HCT116 (cell line): ENCODE measurements at regions not wholly inside any gene's neighbourhood (a gene's known extent, or its start where the extent isn't known, plus 50 kb on each side); places are given as distances from the start of the nearest gene placed in this dataset.

Experiments used
- ATAC-seq: fragments of 200-7000 bp; cut with Tn5 transposase; 2 replicates; pipeline ENCODE4 v1.9.1; 2020; ENCODE audit warnings: mild to moderate bottlenecking, moderate library complexity
- BruUV-seq: library from RNA; stranded (reverse); fragments of 400-500 nt; replicated peaks from 2 replicates; lab custom pipeline; 2021; lab: Mats Ljungman, UMichigan
- CTCF ChIA-PET: fragments of 300-600 bp; sonication (Branson Sonifier 250); formaldehyde crosslinking; loops from one replicate; lab custom pipeline; 2021; ENCODE audit warnings: antibody characterized with exemption; lab: Charles Lee
- POLR2A ChIA-PET: fragments of 300-600, 350-600 bp; sonication (Branson Sonifier 250); formaldehyde crosslinking; loops from one replicate; lab custom pipeline; 2021; ENCODE audit warnings: antibody characterized with exemption; lab: Charles Lee
- RAD21 ChIA-PET, 2 experiments: fragments of 300-600 bp; sonication (Branson Sonifier 250); formaldehyde crosslinking; loops; one replicate each; lab custom pipeline; 2023; ENCODE audit warnings: low total read pairs in 2 of 2; ENCODE audit not compliant: uncharacterized antibody in 2 of 2, unreplicated experiment in 2 of 2, low non-redundant PET in 1 of 2; lab: Charles Lee
- DNase-seq: peaks from one replicate; pipeline ENCODE4 v3.0.0-alpha.2; 2010; ENCODE audit warnings: low read depth, low spot score
- H2AFZ ChIP-seq: fragments of 200-600 bp; shearing (Covaris generic), sonication (generic); 2 replicates; pipeline ENCODE4 v1.6.1; 2017; ENCODE audit warnings: low read depth, mixed run types, mixed read lengths, antibody characterized with exemption, low read length; ENCODE audit not compliant: poor library complexity, severe bottlenecking
- H3K27ac ChIP-seq: 2 replicates; pipeline ENCODE4 v1.5.1; 2012; ENCODE audit warnings: low read depth, low read length
- H3K27me3 ChIP-seq: fragments of 200-600 bp; sonication (generic); 2 replicates; pipeline ENCODE4 v1.6.1; 2016; ENCODE audit warnings: mixed run types, low read length, mixed read lengths; ENCODE audit not compliant: insufficient read depth
- H3K36me3 ChIP-seq, 2 experiments: fragments of 200-500 bp in 1 of 2; fragments of 200-600 bp in 1 of 2; sonication (Bioruptor generic) in 1 of 2; sonication (generic) in 1 of 2; 2 replicates each; pipeline versions ENCODE4 v1.5.1 to v1.6.1; 2014 to 2016; ENCODE audit warnings: low read length in 2 of 2, inconsistent platforms in 1 of 2, mixed read lengths in 1 of 2, mixed run types in 1 of 2; ENCODE audit not compliant: insufficient read depth in 2 of 2, control insufficient read depth in 1 of 2
- H3K4me1 ChIP-seq, 2 experiments: fragments of 200-600 bp in 1 of 2; sonication (generic) in 1 of 2; 2 replicates each; pipeline versions ENCODE4 v1.5.1 to v1.6.1; 2012 to 2017; ENCODE audit warnings: low read length in 2 of 2, inconsistent platforms in 1 of 2, mild to moderate bottlenecking in 1 of 2, mixed read lengths in 1 of 2, mixed run types in 1 of 2, moderate library complexity in 1 of 2; ENCODE audit not compliant: insufficient read depth in 2 of 2, control insufficient read depth in 1 of 2
- H3K4me2 ChIP-seq: fragments of 200-600 bp; sonication (generic); 2 replicates; pipeline ENCODE4 v1.6.1; 2017; ENCODE audit warnings: mixed run types, low read length, mixed read lengths
- H3K4me3 ChIP-seq, 2 experiments: fragments of 200-600 bp in 1 of 2; sonication (generic) in 1 of 2; replicated peaks in 1 of 2; 2 replicates each; pipeline ENCODE4 v1.5.1; 2011 to 2016; ENCODE audit warnings: low read length in 2 of 2, control low read depth in 1 of 2, low read depth in 1 of 2, mild to moderate bottlenecking in 1 of 2, mixed read lengths in 1 of 2, mixed run types in 1 of 2
- H3K79me2 ChIP-seq: fragments of 200-600 bp; sonication (generic); 2 replicates; pipeline ENCODE4 v1.6.1; 2017; ENCODE audit warnings: mild to moderate bottlenecking, mixed run types, low read length, moderate library complexity, mixed read lengths; ENCODE audit not compliant: insufficient read depth
- H3K9ac ChIP-seq: fragments of 200-600 bp; sonication (generic); 2 replicates; pipeline ENCODE4 v1.6.1; 2016; ENCODE audit warnings: low read length, mixed read lengths
- H3K9me2 ChIP-seq: fragments of 200-600 bp; sonication (generic), shearing (Covaris generic); 2 replicates; pipeline ENCODE4 v1.6.1; 2017; ENCODE audit warnings: mixed run types, mild to moderate bottlenecking, moderate library complexity; ENCODE audit not compliant: insufficient read depth
- H3K9me3 ChIP-seq, 2 experiments: fragments of 200-500 bp in 1 of 2; fragments of 200-600 bp in 1 of 2; sonication (Bioruptor generic) in 1 of 2; sonication (generic) in 1 of 2; 2 replicates each; pipeline ENCODE4 v1.6.1; 2014 to 2017; ENCODE audit warnings: low read length in 2 of 2, mixed read lengths in 2 of 2, inconsistent platforms in 1 of 2, low read depth in 1 of 2, mild to moderate bottlenecking in 1 of 2, mixed run types in 1 of 2, moderate library complexity in 1 of 2; ENCODE audit not compliant: control insufficient read depth in 1 of 2, insufficient read depth in 1 of 2
- H4K20me1 ChIP-seq: fragments of 200-600 bp; sonication (generic), shearing (Covaris generic); 2 replicates; pipeline ENCODE4 v1.6.1; 2017; ENCODE audit warnings: mixed run types, mild to moderate bottlenecking, moderate library complexity; ENCODE audit not compliant: insufficient read depth
- ATF3 ChIP-seq: IDR thresholded peaks from 2 replicates; pipeline ENCODE4 v1.6.1; 2012
- CBX3 ChIP-seq: IDR thresholded peaks from 2 replicates; pipeline ENCODE4 v1.6.1; 2012; ENCODE audit warnings: low read depth
- CEBPB ChIP-seq: IDR thresholded peaks from 2 replicates; pipeline ENCODE4 v1.6.1; 2012; ENCODE audit warnings: low read depth
- CTCF ChIP-seq, 3 experiments: fragments of 200-600 bp in 1 of 3; sonication (generic) in 1 of 3; IDR thresholded peaks in 2 of 3; conservative IDR thresholded peaks in 1 of 3; 2 replicates each; pipeline ENCODE4 v1.5.1; 2012 to 2017; ENCODE audit warnings: low read depth in 2 of 3, low read length in 2 of 3, antibody characterized with exemption in 1 of 3, borderline replicate concordance in 1 of 3, control low read depth in 1 of 3, mild to moderate bottlenecking in 1 of 3, mixed read lengths in 1 of 3, mixed run types in 1 of 3, moderate library complexity in 1 of 3; ENCODE audit not compliant: insufficient read depth in 1 of 3
- EGR1 ChIP-seq: IDR thresholded peaks from 2 replicates; pipeline ENCODE4 v1.6.1; 2012; ENCODE audit warnings: low read depth
- ELF1 ChIP-seq: IDR thresholded peaks from 2 replicates; pipeline ENCODE4 v1.6.1; 2012; ENCODE audit warnings: low read depth, borderline replicate concordance
- EZH2phosphoT487 ChIP-seq: fragments of 200-600 bp; IDR thresholded peaks from 2 replicates; pipeline ENCODE4 v1.6.1; 2018; ENCODE audit warnings: antibody characterized with exemption, borderline replicate concordance
- FOSL1 ChIP-seq: IDR thresholded peaks from 2 replicates; pipeline ENCODE4 v1.6.1; 2012; ENCODE audit warnings: low read depth
- MAX ChIP-seq: IDR thresholded peaks from 2 replicates; pipeline ENCODE4 v1.6.1; 2012
- POLR2AphosphoS5 ChIP-seq: IDR thresholded peaks from 2 replicates; pipeline ENCODE4 v1.6.1; 2011; ENCODE audit warnings: mild to moderate bottlenecking, low read depth, low read length, moderate library complexity
- RAD21 ChIP-seq: IDR thresholded peaks from 2 replicates; pipeline ENCODE4 v1.6.1; 2012; ENCODE audit warnings: low read depth, mild to moderate bottlenecking
- REST ChIP-seq: IDR thresholded peaks from 2 replicates; pipeline ENCODE4 v1.6.1; 2012; ENCODE audit warnings: low read depth
- SIN3A ChIP-seq: IDR thresholded peaks from 2 replicates; pipeline ENCODE4 v1.6.1; 2012; ENCODE audit warnings: low read depth
- SP1 ChIP-seq: IDR thresholded peaks from 2 replicates; pipeline ENCODE4 v1.6.1; 2012; ENCODE audit warnings: low read depth
- TCF7L2 ChIP-seq: IDR thresholded peaks from 2 replicates; pipeline ENCODE4 v1.7.0; 2011; ENCODE audit warnings: borderline replicate concordance, inconsistent platforms; ENCODE audit not compliant: insufficient read depth, insufficient read length; ENCODE audit errors: extremely low read depth
- YY1 ChIP-seq: IDR thresholded peaks from 2 replicates; pipeline ENCODE4 v1.6.1; 2011; ENCODE audit warnings: low read length, low read depth, moderate library complexity, mild to moderate bottlenecking; ENCODE audit not compliant: insufficient replicate concordance; ENCODE audit errors: extremely low read depth
- ZFX ChIP-seq: fragments of 450-650 bp; IDR thresholded peaks from 2 replicates; pipeline ENCODE4 v1.6.1; 2017
- intact Hi-C: fragments of 100-400 bp; cut with micrococcal nuclease; formaldehyde crosslinking; loops from 2 replicates; pipeline ENCODE4 v1.10.0; 2022

GRCh38 chr1:188056011-188056410, 1227.3 kb downstream of the PLA2G4A start:
- intact Hi-C loops: no loop called here
- Histone ChIP-seq H3K4me1 (no peaks in the 10 kb centered on the region), H3K9me2 (no peaks in the 10 kb centered on the region), H3K4me3 (no peak overlapping the region), H3K27me3 (no peaks in the 10 kb centered on the region), H3K36me3 (no peaks in the 10 kb centered on the region), H3K9me3 (no peaks in the 10 kb centered on the region), H4K20me1 (no peaks in the 10 kb centered on the region), H2AFZ (no peak overlapping the region), H3K79me2 (no peaks in the 10 kb centered on the region), H3K9ac (no peak overlapping the region), H3K27ac (no peak overlapping the region), H3K4me2 (no peak overlapping the region)
- CTCF ChIA-PET: no interaction called here
- BruUV-seq: no TSS peak
- RAD21 ChIA-PET: no interaction called here
- ATAC-seq: no peak
- DNase-seq: no peak
- no peak for TF ChIP-seq ZFX
- POLR2A ChIA-PET: no interaction called here

GRCh38 chr1:188058801-188059200, 1230.1 kb downstream of the PLA2G4A start:
- ChIA-PET CTCF (no interaction called here), RAD21 (no interaction called here), POLR2A (no interaction called here)
- no peak overlapping the region for H3K27ac ChIP-seq
- no peak overlapping the region for H3K4me3 ChIP-seq
- intact Hi-C loops: no loop called here
- no peaks in the 10 kb centered on the region for H3K79me2 ChIP-seq
- DNase-seq: no peak
- H3K4me1 ChIP-seq: no peaks in the 10 kb centered on the region
- H3K9me3 ChIP-seq: no peaks in the 10 kb centered on the region
- ATAC-seq: no peak
- no TSS peak for BruUV-seq
- H2AFZ ChIP-seq: no peak overlapping the region
- no peaks in the 10 kb centered on the region for H3K27me3 ChIP-seq
- no peaks in the 10 kb centered on the region for H3K9me2 ChIP-seq
- H3K4me2 ChIP-seq: no peak overlapping the region
- H3K36me3 ChIP-seq: no peaks in the 10 kb centered on the region
- H4K20me1 ChIP-seq: no peaks in the 10 kb centered on the region
- H3K9ac ChIP-seq: no peak overlapping the region
- TF ChIP-seq EGR1: no peak
- TF ChIP-seq CEBPB: no peak
- TF ChIP-seq CTCF (IDR thresholded peaks at IDR 0.05 in 2 of 3, conservative IDR thresholded peaks at IDR 0.05 in 1 of 3; ENCODE audit: borderline replicate concordance in 1 of 3, insufficient read depth in 1 of 3, low read depth in 2 of 3, low read length in 2 of 3): no peak
- TF ChIP-seq ATF3: no peak
- TF ChIP-seq REST: no peak
- no peak for TF ChIP-seq CBX3
- no peak for TF ChIP-seq ELF1
- no peak for TF ChIP-seq YY1
- no peak for TF ChIP-seq EZH2phosphoT487
- no peak for TF ChIP-seq SP1
- TF ChIP-seq TCF7L2: no peak
- no peak for TF ChIP-seq MAX
- TF ChIP-seq RAD21: no peak
- TF ChIP-seq ZFX: no peak
- no peak for TF ChIP-seq FOSL1
- no peak for TF ChIP-seq SIN3A
- no peak for TF ChIP-seq POLR2AphosphoS5
